ENCODE measurements at regions not wholly inside any gene's neighbourhood (a gene's known extent, or its start where the extent isn't known, plus 50 kb on each side); places are given as distances from the start of the nearest gene placed in this dataset.

- Histone ChIP-seq H3K27ac (ENCODE audit: low read depth, low read length) (no peak overlapping the region), H3K4me2 (ENCODE audit: low read length) (no peak overlapping the region), H3F3A (ENCODE audit: control insufficient read depth, insufficient read depth) (no peaks in the 10 kb centered on the region), H3K4me3 (ENCODE audit: low read length) (no peak overlapping the region), H3K9me3 (ENCODE audit: control insufficient read depth, insufficient read depth, low read length) (no peaks in the 10 kb centered on the region), H3K79me2 (ENCODE audit: control insufficient read depth, low read length) (no peaks in the 10 kb centered on the region), H4K20me1 (ENCODE audit: control insufficient read depth, insufficient read depth, low read depth, low read length) (no peaks in the 10 kb centered on the region), H3K4me1 (ENCODE audit: control insufficient read depth, low read length) (no peaks in the 10 kb centered on the region), H3K27me3 (ENCODE audit: control insufficient read depth, low read length) (no peaks in the 10 kb centered on the region), H3K9me2 (replicated peaks; ENCODE audit: control insufficient read depth, low read length) (no peaks in the 10 kb centered on the region), H3K36me3 (ENCODE audit: control insufficient read depth, low read length) (no peaks in the 10 kb centered on the region)
- no peak for TF ChIP-seq CTCF (IDR thresholded peaks at IDR 0.05; ENCODE audit: low read depth, low read length, poor library complexity, severe bottlenecking)
- TF ChIP-seq EZH2phosphoT487 (IDR thresholded peaks at IDR 0.05; ENCODE audit: borderline replicate concordance, low read length) = no peak
These were observed 180.6 kb upstream of the CDH8 start for GRCh38 chr16:62216837-62217236.

GRCh38 chr16:62213763-62214162 is 177.5 kb upstream of the CDH8 start:
- TF ChIP-seq EZH2phosphoT487 (IDR thresholded peaks at IDR 0.05; ENCODE audit: borderline replicate concordance, low read length) (no peak), CTCF (IDR thresholded peaks at IDR 0.05; ENCODE audit: low read depth, low read length, poor library complexity, severe bottlenecking) (peak; percentile 14)
- Histone ChIP-seq H3F3A (ENCODE audit: control insufficient read depth, insufficient read depth) (no peaks in the 10 kb centered on the region), H3K27me3 (ENCODE audit: control insufficient read depth, low read length) (no peaks in the 10 kb centered on the region), H3K4me1 (ENCODE audit: control insufficient read depth, low read length) (no peaks in the 10 kb centered on the region), H3K4me2 (ENCODE audit: low read length) (no peak overlapping the region), H3K9me2 (replicated peaks; ENCODE audit: control insufficient read depth, low read length) (no peaks in the 10 kb centered on the region), H3K9me3 (ENCODE audit: control insufficient read depth, insufficient read depth, low read length) (no peaks in the 10 kb centered on the region), H3K27ac (ENCODE audit: low read depth, low read length) (no peak overlapping the region), H3K36me3 (ENCODE audit: control insufficient read depth, low read length) (no peaks in the 10 kb centered on the region), H3K79me2 (ENCODE audit: control insufficient read depth, low read length) (no peaks in the 10 kb centered on the region), H3K4me3 (ENCODE audit: low read length) (no peak overlapping the region), H4K20me1 (ENCODE audit: control insufficient read depth, insufficient read depth, low read depth, low read length) (no peaks in the 10 kb centered on the region)

- Histone ChIP-seq H3F3A (ENCODE audit: control insufficient read depth, insufficient read depth) (no peaks in the 10 kb centered on the region), H3K27me3 (ENCODE audit: control insufficient read depth, low read length) (no peaks in the 10 kb centered on the region), H3K9me3 (ENCODE audit: control insufficient read depth, insufficient read depth, low read length) (no peaks in the 10 kb centered on the region), H3K4me1 (ENCODE audit: control insufficient read depth, low read length) (no peaks in the 10 kb centered on the region), H4K20me1 (ENCODE audit: control insufficient read depth, insufficient read depth, low read depth, low read length) (no peaks in the 10 kb centered on the region), H3K9me2 (replicated peaks; ENCODE audit: control insufficient read depth, low read length) (no peaks in the 10 kb centered on the region), H3K79me2 (ENCODE audit: control insufficient read depth, low read length) (no peaks in the 10 kb centered on the region), H3K36me3 (ENCODE audit: control insufficient read depth, low read length) (no peaks in the 10 kb centered on the region), H3K4me3 (ENCODE audit: low read length) (no peak overlapping the region), H3K4me2 (ENCODE audit: low read length) (no peak overlapping the region), H3K27ac (ENCODE audit: low read depth, low read length) (no peak overlapping the region)
- no peak for TF ChIP-seq EZH2phosphoT487 (IDR thresholded peaks at IDR 0.05; ENCODE audit: borderline replicate concordance, low read length)
- TF ChIP-seq CTCF (IDR thresholded peaks at IDR 0.05; ENCODE audit: low read depth, low read length, poor library complexity, severe bottlenecking) = no peak
These were observed 172.7 kb upstream of the CDH8 start for GRCh38 chr16:62208934-62209333.

GRCh38 chr16:62205459-62205858 is 169.2 kb upstream of the CDH8 start:
- H3K36me3 ChIP-seq (ENCODE audit: control insufficient read depth, low read length) = no peaks in the 10 kb centered on the region
- TF ChIP-seq CTCF (IDR thresholded peaks at IDR 0.05; ENCODE audit: low read depth, low read length, poor library complexity, severe bottlenecking) = no peak
- no peak for TF ChIP-seq EZH2phosphoT487 (IDR thresholded peaks at IDR 0.05; ENCODE audit: borderline replicate concordance, low read length)
- no peaks in the 10 kb centered on the region for H3F3A ChIP-seq (ENCODE audit: control insufficient read depth, insufficient read depth)
- H3K4me1 ChIP-seq (ENCODE audit: control insufficient read depth, low read length) = no peaks in the 10 kb centered on the region
- H3K9me2 ChIP-seq (replicated peaks; ENCODE audit: control insufficient read depth, low read length) = no peaks in the 10 kb centered on the region
- H3K27ac ChIP-seq (ENCODE audit: low read depth, low read length) = no peak overlapping the region
- H3K9me3 ChIP-seq (ENCODE audit: control insufficient read depth, insufficient read depth, low read length) = no peaks in the 10 kb centered on the region
- H4K20me1 ChIP-seq (ENCODE audit: control insufficient read depth, insufficient read depth, low read depth, low read length) = no peaks in the 10 kb centered on the region
- no peak overlapping the region for H3K4me3 ChIP-seq (ENCODE audit: low read length)
- no peaks in the 10 kb centered on the region for H3K79me2 ChIP-seq (ENCODE audit: control insufficient read depth, low read length)
- no peak overlapping the region for H3K4me2 ChIP-seq (ENCODE audit: low read length)
- H3K27me3 ChIP-seq (ENCODE audit: control insufficient read depth, low read length) = no peaks in the 10 kb centered on the region

Data from DOHH2 (cell line).